ENCODE measurements at regions not wholly inside any gene's neighbourhood (a gene's known extent, or its start where the extent isn't known, plus 50 kb on each side); places are given as distances from the start of the nearest gene placed in this dataset.

- Histone ChIP-seq H3K4me1 (no peaks in the 10 kb centered on the region), H3K9me3 (ENCODE audit: control insufficient read depth, low read length) (no peaks in the 10 kb centered on the region), H3K4me2 (ENCODE audit: low read length) (no peak overlapping the region), H3K27me3 (ENCODE audit: control insufficient read depth, insufficient read depth, low read length) (no peaks in the 10 kb centered on the region), H3K9ac (no peak overlapping the region), H3K36me3 (ENCODE audit: control insufficient read depth, insufficient read depth, low read length) (no peaks in the 10 kb centered on the region), H3K79me2 (no peaks in the 10 kb centered on the region), H3K27ac (no peak overlapping the region), H3K4me3 (ENCODE audit: low read depth, low read length) (no peak overlapping the region), H2AFZ (no peak overlapping the region)
- TF ChIP-seq CTCF (IDR thresholded peaks at IDR 0.05) = no peak
These were observed 545.1 kb upstream of the IRAK1BP1 start for GRCh38 chr6:78322068-78322845.

GRCh38 chr6:78324213-78324612 is 543.1 kb upstream of the IRAK1BP1 start:
- Histone ChIP-seq H3K27ac (no peak overlapping the region), H3K9ac (no peak overlapping the region), H3K4me1 (no peaks in the 10 kb centered on the region), H2AFZ (no peak overlapping the region), H3K9me3 (ENCODE audit: control insufficient read depth, low read length) (no peaks in the 10 kb centered on the region), H3K27me3 (ENCODE audit: control insufficient read depth, insufficient read depth, low read length) (no peaks in the 10 kb centered on the region), H3K36me3 (ENCODE audit: control insufficient read depth, insufficient read depth, low read length) (no peaks in the 10 kb centered on the region), H3K4me2 (ENCODE audit: low read length) (no peak overlapping the region), H3K79me2 (no peaks in the 10 kb centered on the region), H3K4me3 (ENCODE audit: low read depth, low read length) (no peak overlapping the region)
- no peak for TF ChIP-seq CTCF (IDR thresholded peaks at IDR 0.05)

- no peak overlapping the region for H2AFZ ChIP-seq
- H3K9me3 ChIP-seq (ENCODE audit: control insufficient read depth, low read length) = no peaks in the 10 kb centered on the region
- no peaks in the 10 kb centered on the region for H3K27me3 ChIP-seq (ENCODE audit: control insufficient read depth, insufficient read depth, low read length)
- H3K4me1 ChIP-seq = no peaks in the 10 kb centered on the region
- no peak overlapping the region for H3K27ac ChIP-seq
- H3K9ac ChIP-seq = no peak overlapping the region
- no peak overlapping the region for H3K4me2 ChIP-seq (ENCODE audit: low read length)
- no peak overlapping the region for H3K4me3 ChIP-seq (ENCODE audit: low read depth, low read length)
- TF ChIP-seq CTCF (IDR thresholded peaks at IDR 0.05) = no peak
- H3K79me2 ChIP-seq = no peaks in the 10 kb centered on the region
- H3K36me3 ChIP-seq (ENCODE audit: control insufficient read depth, insufficient read depth, low read length) = no peaks in the 10 kb centered on the region
These were observed 526.6 kb upstream of the IRAK1BP1 start for GRCh38 chr6:78340755-78341154.

- no peak overlapping the region for H3K4me3 ChIP-seq (ENCODE audit: low read depth, low read length)
- H3K27me3 ChIP-seq (ENCODE audit: control insufficient read depth, insufficient read depth, low read length) = no peaks in the 10 kb centered on the region
- no peak overlapping the region for H2AFZ ChIP-seq
- H3K27ac ChIP-seq = no peak overlapping the region
- no peak overlapping the region for H3K4me2 ChIP-seq (ENCODE audit: low read length)
- H3K36me3 ChIP-seq (ENCODE audit: control insufficient read depth, insufficient read depth, low read length) = no peaks in the 10 kb centered on the region
- no peak overlapping the region for H3K9ac ChIP-seq
- no peaks in the 10 kb centered on the region for H3K4me1 ChIP-seq
- no peak for TF ChIP-seq CTCF (IDR thresholded peaks at IDR 0.05)
- H3K79me2 ChIP-seq = no peaks in the 10 kb centered on the region
- H3K9me3 ChIP-seq (ENCODE audit: control insufficient read depth, low read length) = no peaks in the 10 kb centered on the region
These were observed 521.5 kb upstream of the IRAK1BP1 start for GRCh38 chr6:78345882-78346281.
